ENCODE measurements at regions not wholly inside any gene's neighbourhood (a gene's known extent, or its start where the extent isn't known, plus 50 kb on each side); places are given as distances from the start of the nearest gene placed in this dataset.

GRCh38 chr2:39837856-39838453, 58.9 kb upstream of the THUMPD2 start (continued):
- TF ChIP-seq JUND (IDR thresholded peaks at IDR 0.05; ENCODE audit: low read depth, low read length): no peak

DNA sequence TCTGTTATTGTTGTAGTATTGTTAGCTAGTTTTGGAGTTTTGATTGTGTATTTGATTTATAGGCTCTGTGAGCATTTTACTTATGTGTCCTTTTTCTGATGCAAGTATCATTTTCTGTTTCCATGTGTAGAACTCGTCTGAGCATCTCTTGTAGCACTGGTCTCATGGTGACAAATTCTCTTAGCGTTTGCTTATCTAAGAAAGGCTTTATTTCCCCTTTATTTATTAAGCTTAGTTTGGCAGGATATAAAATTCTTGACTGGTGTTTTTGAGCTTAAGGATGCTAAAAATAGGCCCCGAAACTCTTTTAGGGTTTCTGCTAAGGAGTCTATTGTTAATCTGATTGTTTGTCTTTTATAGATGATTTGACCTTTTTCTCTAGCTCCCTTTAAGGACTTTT, 57.6 kb upstream of the THUMPD2 start:
- ChIA-PET SMC1A (ENCODE audit: uncharacterized antibody, unreplicated experiment) (interaction anchor here (0.6 kb wide), 2 partner anchors 11 to 43 kb away, joined by 4 read pairs; no protein-coding TSS in a partner anchor), POLR2A (no interaction called here), CTCF (interaction anchor here (1.2 to 2.4 kb wide), 7 partner anchors 9 to 719 kb away, joined by 3 to 16 read pairs (median 6); no protein-coding TSS in a partner anchor), RAD21 (ENCODE audit: unreplicated experiment) (interaction anchor here (0.7 kb wide), 1 partner anchor 1094 kb away, joined by 3 read pairs; no protein-coding TSS in a partner anchor)
- no peaks in the 10 kb centered on the region for H3K4me1 ChIP-seq (ENCODE audit: control insufficient read depth, insufficient read depth, low read length)
- intact Hi-C loops (cut with micrococcal nuclease; ENCODE audit: unreplicated experiment) (no loop called here), in situ Hi-C loops (cut with MboI) (no loop called here)
- no peak overlapping the region for H2AFZ ChIP-seq (ENCODE audit: control insufficient read depth, low read depth, low read length)
- H3K79me2 ChIP-seq (ENCODE audit: control insufficient read depth, insufficient read depth, low read length): no peaks in the 10 kb centered on the region
- no peak overlapping the region for H3K4me3 ChIP-seq
- no peak overlapping the region for H3K4me2 ChIP-seq (ENCODE audit: control insufficient read depth, insufficient read depth)
- no peak for DNase-seq (ENCODE audit: low read depth, low spot score)
- no peaks in the 10 kb centered on the region for H3K27me3 ChIP-seq (replicated peaks in 1 of 2; ENCODE audit: control insufficient read depth in 2 of 2, insufficient read depth in 2 of 2, low read length in 1 of 2)
- no peaks in the 10 kb centered on the region for H3K36me3 ChIP-seq (ENCODE audit: control insufficient read depth in 2 of 2, insufficient read depth in 2 of 2, low read length in 1 of 2)
- no peak for FAIRE-seq
- H3K9ac ChIP-seq (ENCODE audit: control insufficient read depth, insufficient read depth, low read length): no peak overlapping the region
- BruUV-seq (replicated peaks): no TSS peak
- no peaks in the 10 kb centered on the region for H4K20me1 ChIP-seq (ENCODE audit: control insufficient read depth, insufficient read depth)
- ATAC-seq: no peak
- WGBS (ENCODE audit: insufficient coverage, insufficient replicate concordance, low lambda C conversion rate, missing lambda C conversion rate): 17% methylated on average over 3 of the region's 3 CpGs
- no peaks in the 10 kb centered on the region for H3K9me3 ChIP-seq (replicated peaks; ENCODE audit: control insufficient read depth, insufficient read depth, low read length)
- no peak overlapping the region for H3K27ac ChIP-seq (ENCODE audit: control insufficient read depth, insufficient read depth)
- TF ChIP-seq RAD21 (IDR thresholded peaks at IDR 0.05; ENCODE audit: insufficient read depth, low read depth, low read length) (no peak), KDM1A (IDR thresholded peaks at IDR 0.05; ENCODE audit: borderline replicate concordance) (no peak), EED (IDR thresholded peaks at IDR 0.05; ENCODE audit: low read depth) (no peak), PBX3 (IDR thresholded peaks at IDR 0.05; ENCODE audit: insufficient replicate concordance, low read depth, low read length) (no peak), BCL11A (IDR thresholded peaks at IDR 0.05; ENCODE audit: low read depth, low read length) (no peak), RCOR1 (conservative IDR thresholded peaks at IDR 0.05; ENCODE audit: low read depth, low read length) (no peak), ZNF24 (IDR thresholded peaks at IDR 0.05) (no peak), HCFC1 (IDR thresholded peaks at IDR 0.05; ENCODE audit: low read length) (no peak), TCF12 (IDR thresholded peaks at IDR 0.05; ENCODE audit: low read depth, low read length) (no peak)
- TF ChIP-seq, protein P1, sequence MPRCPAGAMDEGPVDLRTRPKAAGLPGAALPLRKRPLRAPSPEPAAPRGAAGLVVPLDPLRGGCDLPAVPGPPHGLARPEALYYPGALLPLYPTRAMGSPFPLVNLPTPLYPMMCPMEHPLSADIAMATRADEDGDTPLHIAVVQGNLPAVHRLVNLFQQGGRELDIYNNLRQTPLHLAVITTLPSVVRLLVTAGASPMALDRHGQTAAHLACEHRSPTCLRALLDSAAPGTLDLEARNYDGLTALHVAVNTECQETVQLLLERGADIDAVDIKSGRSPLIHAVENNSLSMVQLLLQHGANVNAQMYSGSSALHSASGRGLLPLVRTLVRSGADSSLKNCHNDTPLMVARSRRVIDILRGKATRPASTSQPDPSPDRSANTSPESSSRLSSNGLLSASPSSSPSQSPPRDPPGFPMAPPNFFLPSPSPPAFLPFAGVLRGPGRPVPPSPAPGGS (IDR thresholded peaks at IDR 0.05; ENCODE audit: borderline replicate concordance, insufficient read depth, low read depth, low read length, poor library complexity, severe bottlenecking): no peak
- TF ChIP-seq, protein P2, sequence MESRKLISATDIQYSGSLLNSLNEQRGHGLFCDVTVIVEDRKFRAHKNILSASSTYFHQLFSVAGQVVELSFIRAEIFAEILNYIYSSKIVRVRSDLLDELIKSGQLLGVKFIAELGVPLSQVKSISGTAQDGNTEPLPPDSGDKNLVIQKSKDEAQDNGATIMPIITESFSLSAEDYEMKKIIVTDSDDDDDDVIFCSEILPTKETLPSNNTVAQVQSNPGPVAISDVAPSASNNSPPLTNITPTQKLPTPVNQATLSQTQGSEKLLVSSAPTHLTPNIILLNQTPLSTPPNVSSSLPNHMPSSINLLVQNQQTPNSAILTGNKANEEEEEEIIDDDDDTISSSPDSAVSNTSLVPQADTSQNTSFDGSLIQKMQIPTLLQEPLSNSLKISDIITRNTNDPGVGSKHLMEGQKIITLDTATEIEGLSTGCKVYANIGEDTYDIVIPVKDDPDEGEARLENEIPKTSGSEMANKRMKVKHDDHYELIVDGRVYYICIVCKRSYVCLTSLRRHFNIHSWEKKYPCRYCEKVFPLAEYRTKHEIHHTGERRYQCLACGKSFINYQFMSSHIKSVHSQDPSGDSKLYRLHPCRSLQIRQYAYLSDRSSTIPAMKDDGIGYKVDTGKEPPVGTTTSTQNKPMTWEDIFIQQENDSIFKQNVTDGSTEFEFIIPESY (IDR thresholded peaks at IDR 0.05): no peak
- TF ChIP-seq, protein P3, sequence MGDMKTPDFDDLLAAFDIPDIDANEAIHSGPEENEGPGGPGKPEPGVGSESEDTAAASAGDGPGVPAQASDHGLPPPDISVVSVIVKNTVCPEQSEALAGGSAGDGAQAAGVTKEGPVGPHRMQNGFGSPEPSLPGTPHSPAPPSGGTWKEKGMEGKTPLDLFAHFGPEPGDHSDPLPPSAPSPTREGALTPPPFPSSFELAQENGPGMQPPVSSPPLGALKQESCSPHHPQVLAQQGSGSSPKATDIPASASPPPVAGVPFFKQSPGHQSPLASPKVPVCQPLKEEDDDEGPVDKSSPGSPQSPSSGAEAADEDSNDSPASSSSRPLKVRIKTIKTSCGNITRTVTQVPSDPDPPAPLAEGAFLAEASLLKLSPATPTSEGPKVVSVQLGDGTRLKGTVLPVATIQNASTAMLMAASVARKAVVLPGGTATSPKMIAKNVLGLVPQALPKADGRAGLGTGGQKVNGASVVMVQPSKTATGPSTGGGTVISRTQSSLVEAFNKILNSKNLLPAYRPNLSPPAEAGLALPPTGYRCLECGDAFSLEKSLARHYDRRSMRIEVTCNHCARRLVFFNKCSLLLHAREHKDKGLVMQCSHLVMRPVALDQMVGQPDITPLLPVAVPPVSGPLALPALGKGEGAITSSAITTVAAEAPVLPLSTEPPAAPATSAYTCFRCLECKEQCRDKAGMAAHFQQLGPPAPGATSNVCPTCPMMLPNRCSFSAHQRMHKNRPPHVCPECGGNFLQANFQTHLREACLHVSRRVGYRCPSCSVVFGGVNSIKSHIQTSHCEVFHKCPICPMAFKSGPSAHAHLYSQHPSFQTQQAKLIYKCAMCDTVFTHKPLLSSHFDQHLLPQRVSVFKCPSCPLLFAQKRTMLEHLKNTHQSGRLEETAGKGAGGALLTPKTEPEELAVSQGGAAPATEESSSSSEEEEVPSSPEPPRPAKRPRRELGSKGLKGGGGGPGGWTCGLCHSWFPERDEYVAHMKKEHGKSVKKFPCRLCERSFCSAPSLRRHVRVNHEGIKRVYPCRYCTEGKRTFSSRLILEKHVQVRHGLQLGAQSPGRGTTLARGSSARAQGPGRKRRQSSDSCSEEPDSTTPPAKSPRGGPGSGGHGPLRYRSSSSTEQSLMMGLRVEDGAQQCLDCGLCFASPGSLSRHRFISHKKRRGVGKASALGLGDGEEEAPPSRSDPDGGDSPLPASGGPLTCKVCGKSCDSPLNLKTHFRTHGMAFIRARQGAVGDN (IDR thresholded peaks at IDR 0.05): no peak

Measured in GM12878 (cell line).